Hematopoietic multipotent progenitor cell treated with erythropoietin and hydrocortisone succinate and interleukin-3 and kit ligand, for 4 days (in vitro differentiated cells): ENCODE measurements at regions not wholly inside any gene's neighbourhood (a gene's known extent, or its start where the extent isn't known, plus 50 kb on each side); places are given as distances from the start of the nearest gene placed in this dataset.
"Not testable (repeated sequence)": the region's sequence is repeated elsewhere in the genome, so short reads cannot be mapped to it uniquely, and the experiment has no call there.

ENCODE experiments used
- DNase-seq: peaks from one replicate; pipeline ENCODE4 v3.0.0-alpha.2; 2015

- no peak for DNase-seq
These were observed 158.0 kb upstream of the MED14 start for GRCh38 chrX:40893251-40893910.

- DNase-seq = no peak
These were observed 159.9 kb upstream of the MED14 start for GRCh38 chrX:40895246-40895645.

GRCh38 chrX:40897718-40898270 lies 162.5 kb upstream of the MED14 start:
- DNase-seq = no peak

- not testable (repeated sequence) for DNase-seq
These were observed 169.4 kb upstream of the MED14 start for GRCh38 chrX:40904739-40905138.

- no peak for DNase-seq
These were observed 172.7 kb upstream of the MED14 start for GRCh38 chrX:40908026-40908425.

DNA sequence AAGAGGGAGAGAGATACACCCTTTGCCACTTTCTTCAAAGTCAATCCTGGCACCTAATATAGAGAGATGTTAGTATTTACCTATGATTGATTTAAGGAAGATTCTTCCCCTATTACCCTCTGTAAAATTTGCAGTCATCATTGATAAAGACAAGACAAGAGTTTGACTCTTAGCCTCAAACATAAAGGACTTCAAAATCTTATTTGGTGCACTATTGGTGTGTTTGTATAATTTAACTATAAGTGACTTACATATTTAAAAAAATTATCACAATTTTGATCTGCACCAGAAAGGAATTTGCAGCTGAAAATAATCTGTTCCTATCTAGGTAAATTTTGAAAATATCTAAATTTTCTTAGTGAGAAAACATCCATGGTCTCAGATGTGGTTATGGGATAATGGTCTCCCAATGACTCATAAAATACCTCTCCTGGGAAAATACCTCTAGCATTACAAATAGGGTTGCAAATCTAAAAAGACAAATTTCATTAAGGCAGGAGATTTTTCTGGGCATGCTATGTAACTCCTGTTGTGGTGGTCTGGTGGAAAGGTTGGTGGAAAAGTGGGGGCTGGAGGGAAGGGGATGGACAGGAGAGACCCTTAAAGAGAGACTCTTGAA lies 173.6 kb upstream of the MED14 start:
- DNase-seq = no peak

GRCh38 chrX:40912166-40912565 lies 173.1 kb upstream of the USP9X start:
- DNase-seq = no peak

DNA sequence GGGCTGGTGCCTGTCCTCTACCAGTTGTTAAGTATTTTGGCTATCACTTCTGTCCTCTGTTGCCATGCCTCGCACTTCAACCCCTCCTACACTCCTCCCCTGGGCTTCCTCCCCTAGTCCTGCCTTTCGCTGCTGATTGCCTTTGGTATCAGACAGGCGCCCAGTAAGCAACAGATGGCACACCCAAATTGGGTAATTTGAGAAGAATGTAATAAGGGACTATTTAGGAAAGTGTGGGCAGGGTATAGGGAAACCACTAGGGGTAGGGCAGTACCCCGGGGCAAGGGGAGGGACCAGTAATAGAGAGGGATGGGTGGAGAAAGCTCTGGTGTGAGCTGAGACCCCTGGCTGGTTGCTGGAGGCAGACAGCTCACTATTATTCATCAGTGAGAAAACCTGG lies 172.7 kb upstream of the USP9X start:
- no peak for DNase-seq

- DNase-seq = no peak
These were observed 164.9 kb upstream of the USP9X start for GRCh38 chrX:40920351-40920750.

DNA sequence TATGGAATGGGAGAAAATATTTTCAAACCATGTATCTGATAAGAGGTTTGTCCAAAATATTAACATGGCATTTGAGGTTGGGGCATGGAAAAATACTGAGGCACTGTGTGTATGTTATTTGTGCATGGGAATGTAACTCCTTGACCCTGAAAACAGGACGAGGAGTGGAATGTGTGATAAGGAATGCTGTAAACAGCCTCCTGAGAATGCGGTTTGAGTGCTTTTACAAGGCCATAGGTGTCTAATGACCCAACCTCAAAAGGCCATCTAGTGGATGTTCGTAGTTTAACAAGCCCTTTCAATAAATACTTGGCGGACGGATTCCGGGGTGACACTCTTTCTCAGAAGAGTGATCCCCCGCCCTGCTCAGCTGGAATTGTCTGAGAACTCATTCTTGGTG lies 162.9 kb upstream of the USP9X start:
- peak; percentile 33 for DNase-seq

DNA sequence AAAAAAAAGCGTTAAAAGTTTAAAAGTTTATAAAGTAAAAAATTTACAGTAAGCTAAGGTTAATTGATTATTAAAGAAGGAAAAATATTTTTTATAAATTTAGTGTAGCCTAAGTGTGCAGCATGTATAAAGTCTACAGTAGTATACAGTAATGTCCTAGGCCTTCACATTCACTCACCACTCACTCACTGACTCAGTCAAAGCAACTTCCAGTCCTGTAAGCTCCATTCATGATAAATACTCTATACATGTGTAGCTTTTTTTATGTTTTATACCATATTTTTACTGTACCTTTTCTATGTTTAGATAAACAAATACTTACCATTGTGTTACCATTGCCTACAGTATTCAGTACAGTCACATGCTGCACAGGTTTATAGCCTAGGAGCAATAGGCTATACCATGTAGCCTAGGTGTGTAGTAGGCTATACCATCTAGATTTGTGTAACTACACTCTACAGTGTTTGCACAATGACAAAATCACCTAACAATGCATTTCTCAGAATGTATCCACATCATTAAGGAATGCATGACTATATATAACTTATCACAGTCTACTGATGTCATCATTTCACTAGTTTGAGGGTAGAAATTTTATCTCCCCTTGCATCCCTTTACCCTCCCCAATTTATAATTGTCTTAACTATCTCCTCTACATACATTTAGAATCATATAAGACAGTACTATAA lies 158.4 kb upstream of the USP9X start:
- DNase-seq = not testable (repeated sequence)

GRCh38 chrX:40928076-40928475 lies 157.2 kb upstream of the USP9X start:
- DNase-seq = no peak

DNA sequence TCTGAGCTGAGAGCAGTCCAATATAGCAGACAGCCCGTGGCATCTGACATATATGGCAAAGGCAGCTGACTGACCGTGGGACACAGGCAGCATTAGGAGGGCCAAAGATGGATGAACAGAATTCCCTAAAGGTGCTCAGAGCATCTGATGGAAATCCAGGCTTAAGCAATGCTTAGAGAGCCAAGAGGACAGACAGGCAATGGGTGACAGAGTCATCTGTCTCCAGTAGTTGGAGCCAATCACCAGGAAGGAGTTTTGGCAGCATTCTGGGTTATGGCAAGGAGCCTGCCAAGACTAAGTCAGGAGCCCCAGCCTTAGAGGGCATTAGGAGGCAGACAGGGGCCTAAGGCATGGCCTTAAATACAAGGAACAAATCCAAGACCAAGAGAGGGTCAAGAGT lies 153.3 kb upstream of the USP9X start:
- DNase-seq = peak; percentile 42

DNA sequence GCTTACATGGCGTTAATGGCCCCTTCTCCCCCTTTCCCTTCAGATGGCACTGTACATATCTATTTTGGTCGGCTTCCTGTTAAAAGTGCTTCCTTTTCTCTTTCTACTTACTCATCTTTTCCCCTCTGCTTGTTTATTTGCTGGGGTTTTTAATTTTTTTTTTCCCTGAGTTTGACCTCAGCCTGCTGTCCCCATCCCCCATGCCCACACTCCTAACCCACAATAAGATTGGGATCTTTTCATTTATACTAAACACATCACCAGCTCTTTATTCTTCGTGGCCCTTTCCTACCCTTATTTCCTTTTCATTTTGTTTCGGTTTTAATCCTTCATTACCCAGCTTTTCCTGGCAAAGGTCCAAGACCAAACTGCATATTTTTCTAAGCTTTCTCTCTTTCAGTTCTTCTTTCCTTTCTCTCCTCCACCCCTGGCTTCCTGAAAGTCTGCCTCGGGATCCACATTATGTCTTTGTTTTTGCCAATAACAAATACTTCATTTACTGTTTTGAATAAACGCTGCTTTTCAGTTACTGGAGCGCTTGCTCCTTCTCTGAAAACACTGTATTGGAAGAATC lies 152.0 kb upstream of the USP9X start:
- peak; percentile 74 for DNase-seq

- DNase-seq = peak; percentile 93
These were observed 151.4 kb upstream of the USP9X start for GRCh38 chrX:40933706-40934425.

- no peak for DNase-seq
These were observed 148.4 kb upstream of the USP9X start for GRCh38 chrX:40936827-40937226.

DNA sequence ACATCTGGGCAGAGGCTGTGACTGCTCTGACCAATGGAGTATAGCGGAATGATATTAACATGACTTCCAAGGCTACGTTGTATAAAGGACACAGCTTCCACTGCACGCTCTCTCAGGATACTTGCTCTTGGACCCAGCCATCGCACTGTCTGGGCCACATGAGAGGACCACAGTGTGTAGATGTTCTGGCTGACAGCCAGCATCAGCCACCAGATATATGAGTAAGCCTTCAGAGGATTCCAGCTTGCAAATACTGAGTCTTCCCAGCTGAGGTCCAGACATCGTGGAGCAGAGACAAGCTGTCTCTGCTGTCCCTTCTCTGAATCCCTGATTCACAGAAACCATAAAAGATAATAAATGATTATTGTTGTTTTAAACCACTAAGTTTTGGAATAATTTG lies 146.8 kb upstream of the USP9X start:
- peak; percentile 14 for DNase-seq

DNA sequence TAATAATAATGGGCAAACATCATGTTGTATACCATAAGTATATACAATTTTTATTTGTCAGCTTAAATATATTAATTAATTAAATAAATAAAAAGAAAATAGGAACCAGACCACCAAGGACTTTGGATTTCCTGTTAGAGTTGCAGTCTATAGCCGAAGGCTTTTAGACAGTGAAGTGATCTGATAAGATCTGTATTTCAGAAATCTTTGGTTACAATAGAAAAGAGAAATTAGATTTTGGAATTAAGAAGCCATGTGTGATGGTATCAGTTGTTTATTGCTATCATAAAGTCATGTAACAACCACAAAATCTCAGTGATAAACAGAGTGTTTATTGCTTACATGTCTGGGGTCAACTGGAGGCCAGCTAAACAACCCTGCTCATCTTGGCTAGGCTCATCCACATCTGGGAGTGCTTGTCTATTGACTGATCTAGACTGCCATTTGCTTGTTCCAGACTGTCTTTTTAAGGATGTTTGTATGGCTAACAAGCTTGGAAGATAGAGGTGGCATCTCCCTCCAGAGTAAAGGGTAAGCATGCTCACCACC lies 142.1 kb upstream of the USP9X start:
- no peak for DNase-seq

DNA sequence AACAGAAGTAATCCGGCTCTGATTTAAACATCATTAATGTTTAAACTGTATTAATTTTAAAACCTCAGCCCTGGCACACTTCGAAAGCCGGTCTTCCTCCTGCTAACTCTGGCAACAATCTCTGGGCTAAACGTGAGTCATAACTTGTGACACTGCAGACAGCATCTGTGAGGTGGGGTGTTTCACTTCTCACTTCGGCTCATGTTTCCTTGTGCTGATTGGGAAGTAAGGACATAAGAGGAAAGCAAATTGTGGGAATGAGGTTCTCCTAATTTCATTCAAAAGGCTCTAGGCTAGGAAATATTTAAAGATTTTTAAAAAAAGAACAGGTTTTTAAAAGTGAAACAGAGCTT lies 139.9 kb upstream of the USP9X start:
- peak; percentile 44 for DNase-seq

DNA sequence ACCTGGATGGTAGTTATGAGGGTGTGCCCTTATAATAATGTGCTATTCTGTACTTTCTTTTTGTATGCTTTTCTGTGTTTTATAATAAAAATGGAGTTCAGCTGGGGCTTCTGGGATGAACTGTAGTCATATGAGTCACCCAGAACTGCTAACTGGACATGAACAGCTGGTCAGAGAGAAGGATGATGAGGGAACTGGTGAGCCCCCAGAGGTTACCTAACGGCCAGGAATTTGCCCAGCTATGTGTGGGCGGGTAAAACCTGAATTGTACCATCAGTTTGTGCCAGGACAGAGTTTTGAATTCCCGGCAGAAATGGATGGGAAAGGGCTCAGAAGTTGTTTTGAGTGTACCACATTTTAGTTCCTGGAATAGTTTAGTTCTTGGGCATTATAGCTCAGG lies 138.0 kb upstream of the USP9X start:
- no peak for DNase-seq

- no peak for DNase-seq
These were observed 136.2 kb upstream of the USP9X start for GRCh38 chrX:40949071-40949470.

- DNase-seq = no peak
These were observed 134.7 kb upstream of the USP9X start for GRCh38 chrX:40950546-40950945.

DNA sequence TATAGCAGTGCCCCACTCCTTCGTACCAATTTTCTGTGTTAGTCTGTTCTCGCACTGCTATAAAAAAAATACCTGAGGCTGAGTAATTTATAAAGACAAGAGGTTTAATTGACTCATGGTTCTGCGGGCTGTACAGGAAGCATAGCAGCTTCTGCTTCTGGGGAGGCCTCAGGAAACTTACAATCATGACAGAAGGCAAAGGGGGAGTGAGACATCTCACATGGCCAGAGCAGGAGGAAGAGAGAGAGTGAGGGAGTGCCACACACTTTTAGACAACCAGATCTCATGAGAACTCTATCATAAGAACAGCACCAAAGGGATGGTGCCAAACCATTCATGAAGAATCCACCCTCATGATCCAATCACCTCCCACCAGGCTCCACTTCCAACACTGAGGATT lies 133.8 kb upstream of the USP9X start:
- not testable (repeated sequence) for DNase-seq
